ENCODE measurements at regions not wholly inside any gene's neighbourhood (a gene's known extent, or its start where the extent isn't known, plus 50 kb on each side); places are given as distances from the start of the nearest gene placed in this dataset.

GRCh38 chr11:128181984-128182383 lies 405.4 kb downstream of the ETS1 start:
- DNase-seq (ENCODE audit: insufficient read length) (no peak), FAIRE-seq (no peak)
- TF ChIP-seq POLR2AphosphoS5 (IDR thresholded peaks at IDR 0.05; ENCODE audit: low read depth, low read length) = no peak

DNA sequence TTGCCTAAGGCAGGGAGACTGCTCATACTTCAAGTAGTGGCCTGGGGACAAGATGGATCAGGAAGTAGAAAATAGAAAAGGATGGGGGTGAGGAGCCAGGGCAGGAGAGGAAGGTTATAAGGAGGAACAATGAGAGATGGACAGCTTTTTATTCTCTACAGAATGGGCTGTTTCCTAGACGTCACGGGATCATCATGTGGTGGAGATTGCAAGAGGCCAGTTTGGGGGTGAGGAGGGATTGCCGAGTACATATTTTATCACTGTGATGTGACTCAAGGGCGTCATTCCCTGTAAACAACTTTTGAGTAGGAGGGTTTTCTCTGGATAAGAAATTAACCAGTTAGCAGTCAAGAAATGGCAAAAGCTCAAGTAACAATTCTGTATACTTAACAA lies 406.3 kb downstream of the ETS1 start:
- DNase-seq (ENCODE audit: insufficient read length) = no peak
- no peak for FAIRE-seq
- TF ChIP-seq TAF1 (IDR thresholded peaks at IDR 0.05; ENCODE audit: borderline replicate concordance, low read depth, low read length) (no peak), POLR2A (IDR thresholded peaks at IDR 0.05; ENCODE audit: low read depth, low read length) (no peak), POLR2AphosphoS5 (IDR thresholded peaks at IDR 0.05; ENCODE audit: low read depth, low read length) (no peak)

- FAIRE-seq (no peak), DNase-seq (ENCODE audit: insufficient read length) (no peak)
- no peak for TF ChIP-seq TAF1 (IDR thresholded peaks at IDR 0.05; ENCODE audit: borderline replicate concordance, low read depth, low read length)
- no peak for TF ChIP-seq POLR2AphosphoS5 (IDR thresholded peaks at IDR 0.05; ENCODE audit: low read depth, low read length)
- TF ChIP-seq POLR2A (IDR thresholded peaks at IDR 0.05; ENCODE audit: low read depth, low read length) = no peak
Measured at GRCh38 chr11:128180441-128181087, 406.8 kb downstream of the ETS1 start.

- FAIRE-seq = no peak
- no peak for DNase-seq (ENCODE audit: insufficient read length)
- TF ChIP-seq POLR2A (IDR thresholded peaks at IDR 0.05; ENCODE audit: low read depth, low read length) = no peak
- no peak for TF ChIP-seq POLR2AphosphoS5 (IDR thresholded peaks at IDR 0.05; ENCODE audit: low read depth, low read length)
- no peak for TF ChIP-seq TAF1 (IDR thresholded peaks at IDR 0.05; ENCODE audit: borderline replicate concordance, low read depth, low read length)
Measured at GRCh38 chr11:128179512-128179911, 407.8 kb downstream of the ETS1 start.

DNA sequence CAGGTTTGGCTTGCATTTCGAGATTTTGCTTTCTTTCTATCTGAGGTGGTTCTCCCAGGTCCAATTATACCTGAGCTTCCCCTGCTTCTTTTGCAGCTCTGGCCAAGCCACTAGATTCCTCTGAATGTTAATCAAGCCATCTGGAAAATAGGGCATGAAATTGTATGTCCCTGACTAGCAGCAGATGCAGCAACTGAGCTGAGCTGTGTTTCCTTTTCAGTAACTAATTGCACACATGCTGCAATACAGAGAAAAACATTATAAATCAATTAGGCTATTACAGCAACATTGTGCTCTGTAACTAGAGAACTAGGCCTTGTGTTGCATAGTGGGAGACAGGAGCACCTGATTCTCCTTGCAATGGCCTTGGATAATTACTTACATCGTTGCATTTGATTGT lies 408.3 kb downstream of the ETS1 start:
- TF ChIP-seq TAF1 (IDR thresholded peaks at IDR 0.05; ENCODE audit: borderline replicate concordance, low read depth, low read length) (no peak), POLR2A (IDR thresholded peaks at IDR 0.05; ENCODE audit: low read depth, low read length) (no peak), POLR2AphosphoS5 (IDR thresholded peaks at IDR 0.05; ENCODE audit: low read depth, low read length) (no peak)
- FAIRE-seq = no peak
- DNase-seq (ENCODE audit: insufficient read length) = no peak

DNA sequence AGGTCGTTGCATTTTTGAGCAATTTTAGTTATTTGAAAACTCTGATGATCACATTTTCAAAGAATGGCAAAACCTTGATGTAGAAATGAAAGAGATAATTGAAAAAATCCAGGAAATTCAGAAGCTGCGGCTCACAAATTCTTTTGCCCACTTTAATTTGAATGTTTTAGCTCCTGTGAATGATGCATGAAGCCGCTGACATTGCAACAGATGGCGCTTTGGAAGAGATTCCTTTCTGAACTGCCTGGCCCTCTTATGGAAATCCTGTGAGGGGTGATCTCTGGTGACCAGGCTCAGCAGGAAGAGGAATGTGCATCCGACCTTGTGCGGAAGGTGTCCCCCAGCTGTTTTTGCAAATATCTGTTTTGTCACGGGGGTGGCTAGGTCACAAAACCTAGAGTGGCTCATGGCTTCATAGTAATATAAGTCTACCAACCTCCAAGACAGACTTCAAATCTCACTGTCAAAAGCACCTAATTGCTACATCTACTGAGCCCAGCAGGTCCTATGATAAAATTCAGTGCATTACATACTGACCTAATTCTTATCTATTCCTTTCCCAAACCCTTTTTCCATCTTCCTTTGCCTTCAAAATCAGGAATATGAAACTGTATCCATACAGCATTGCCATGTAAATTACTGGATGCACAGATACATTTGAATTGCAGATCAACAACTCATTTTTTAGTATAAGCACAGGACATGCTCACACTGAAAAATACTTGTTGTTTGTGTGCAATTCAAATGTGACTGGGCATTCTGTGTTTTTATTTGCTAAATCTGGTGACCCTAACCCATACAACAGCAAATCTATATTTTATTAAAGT lies 412.7 kb downstream of the ETS1 start:
- DNase-seq (ENCODE audit: insufficient read length) = no peak
- no peak for TF ChIP-seq POLR2A (IDR thresholded peaks at IDR 0.05; ENCODE audit: low read depth, low read length)
- TF ChIP-seq POLR2AphosphoS5 (IDR thresholded peaks at IDR 0.05; ENCODE audit: low read depth, low read length) = no peak
- TF ChIP-seq TAF1 (IDR thresholded peaks at IDR 0.05; ENCODE audit: borderline replicate concordance, low read depth, low read length) = no peak
- FAIRE-seq = no peak

- FAIRE-seq (peak; percentile 95), DNase-seq (ENCODE audit: insufficient read length) (peak; percentile 48)
Measured at GRCh38 chr11:128172046-128172878, 415.1 kb downstream of the ETS1 start.

DNA sequence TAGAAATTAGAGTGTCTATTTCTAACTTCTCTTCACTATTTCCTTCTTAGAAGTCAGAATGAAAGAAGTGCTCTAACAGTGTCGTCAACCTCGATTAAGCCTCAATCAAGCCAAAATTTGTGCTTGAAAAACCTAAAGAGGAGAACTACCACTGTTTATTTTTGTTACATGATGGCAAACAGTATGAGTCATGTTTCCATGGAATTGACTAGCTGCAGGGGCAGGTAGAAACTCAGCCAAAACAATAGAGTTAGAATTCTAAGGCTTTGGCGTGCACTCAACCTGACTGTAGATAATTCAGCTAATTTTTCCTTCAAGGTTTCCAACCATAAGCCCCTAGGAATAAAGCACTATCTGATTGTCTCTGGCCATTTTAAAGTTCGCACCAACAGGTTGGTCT lies 415.9 kb downstream of the ETS1 start:
- TF ChIP-seq POLR2AphosphoS5 (IDR thresholded peaks at IDR 0.05; ENCODE audit: low read depth, low read length) (no peak), TAF1 (IDR thresholded peaks at IDR 0.05; ENCODE audit: borderline replicate concordance, low read depth, low read length) (no peak), POLR2A (IDR thresholded peaks at IDR 0.05; ENCODE audit: low read depth, low read length) (no peak)
- no peak for DNase-seq (ENCODE audit: insufficient read length)
- FAIRE-seq = no peak

More at GRCh38 chr11:128172046-128172878, 415.1 kb downstream of the ETS1 start:
- no peak for TF ChIP-seq TAF1 (IDR thresholded peaks at IDR 0.05; ENCODE audit: borderline replicate concordance, low read depth, low read length)
- TF ChIP-seq POLR2A (IDR thresholded peaks at IDR 0.05; ENCODE audit: low read depth, low read length) = no peak
- no peak for TF ChIP-seq POLR2AphosphoS5 (IDR thresholded peaks at IDR 0.05; ENCODE audit: low read depth, low read length)

- DNase-seq (ENCODE audit: insufficient read length) (no peak), FAIRE-seq (no peak)
- TF ChIP-seq POLR2AphosphoS5 (IDR thresholded peaks at IDR 0.05; ENCODE audit: low read depth, low read length) (no peak), POLR2A (IDR thresholded peaks at IDR 0.05; ENCODE audit: low read depth, low read length) (no peak)
Measured at GRCh38 chr11:128165572-128165971, 421.8 kb downstream of the ETS1 start.

DNA sequence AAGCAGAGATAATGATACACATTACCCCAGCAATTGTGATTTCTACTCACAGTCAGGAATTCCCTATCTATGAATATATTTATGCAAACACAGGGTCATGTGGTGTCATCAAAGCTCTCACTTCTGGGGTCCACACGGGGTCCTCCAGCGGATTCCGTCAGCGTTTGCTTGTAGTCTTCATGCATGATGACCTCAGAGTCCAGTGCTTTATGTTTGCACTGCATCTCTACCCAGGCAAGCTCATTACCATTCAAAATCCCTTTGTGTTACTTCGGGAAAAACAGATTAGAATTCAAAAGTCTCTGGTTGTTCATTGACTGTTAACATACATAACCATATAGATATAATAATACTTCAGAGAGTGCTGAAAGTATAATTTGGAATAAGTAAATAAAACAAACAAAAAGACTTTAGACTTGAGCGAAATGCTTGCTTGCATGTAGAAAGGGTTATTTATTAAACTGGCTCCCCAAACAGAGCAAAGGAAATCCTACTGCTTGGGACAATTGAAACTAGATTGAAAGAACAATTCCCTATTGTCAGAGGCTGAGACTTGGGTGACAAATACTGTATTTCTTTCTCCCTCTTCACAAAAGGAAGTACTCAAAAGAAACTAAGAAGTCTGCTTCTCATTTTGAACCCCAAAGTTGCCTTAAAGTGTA lies 423.1 kb downstream of the ETS1 start:
- TF ChIP-seq TAF1 (IDR thresholded peaks at IDR 0.05; ENCODE audit: borderline replicate concordance, low read depth, low read length) (no peak), POLR2A (IDR thresholded peaks at IDR 0.05; ENCODE audit: low read depth, low read length) (no peak), POLR2AphosphoS5 (IDR thresholded peaks at IDR 0.05; ENCODE audit: low read depth, low read length) (no peak)
- FAIRE-seq (no peak), DNase-seq (ENCODE audit: insufficient read length) (no peak)

GRCh38 chr11:128161994-128162393 lies 425.4 kb downstream of the ETS1 start:
- FAIRE-seq = no peak
- no peak for DNase-seq (ENCODE audit: insufficient read length)
- TF ChIP-seq POLR2A (IDR thresholded peaks at IDR 0.05; ENCODE audit: low read depth, low read length) (no peak), POLR2AphosphoS5 (IDR thresholded peaks at IDR 0.05; ENCODE audit: low read depth, low read length) (no peak), TAF1 (IDR thresholded peaks at IDR 0.05; ENCODE audit: borderline replicate concordance, low read depth, low read length) (no peak)
